ENCODE measurements at regions not wholly inside any gene's neighbourhood (a gene's known extent, or its start where the extent isn't known, plus 50 kb on each side); places are given as distances from the start of the nearest gene placed in this dataset.

GRCh38 chr10:89100680-89101079, 106.4 kb downstream of the CH25H start:
- no peak overlapping the region for H3K4me3 ChIP-seq (ENCODE audit: low read length)
- no peak for DNase-seq (ENCODE audit: low read depth)
- no peak for TF ChIP-seq CTCF (IDR thresholded peaks at IDR 0.05; ENCODE audit: insufficient read depth, low read depth, low read length, missing control alignments)

- no peak for DNase-seq (ENCODE audit: low read depth)
- H3K4me3 ChIP-seq (ENCODE audit: low read length), result no peak overlapping the region
- no peak for TF ChIP-seq CTCF (IDR thresholded peaks at IDR 0.05; ENCODE audit: insufficient read depth, low read depth, low read length, missing control alignments)
Measured at GRCh38 chr10:89097226-89097625, 106.6 kb downstream of the FAS start.

- no peak for TF ChIP-seq CTCF (IDR thresholded peaks at IDR 0.05; ENCODE audit: insufficient read depth, low read depth, low read length, missing control alignments)
- H3K4me3 ChIP-seq (ENCODE audit: low read length), result no peak overlapping the region
- DNase-seq (ENCODE audit: low read depth), result no peak
Measured at GRCh38 chr10:89095701-89096391, 105.2 kb downstream of the FAS start.

- H3K4me3 ChIP-seq (ENCODE audit: low read length), result no peak overlapping the region
- no peak for TF ChIP-seq CTCF (IDR thresholded peaks at IDR 0.05; ENCODE audit: insufficient read depth, low read depth, low read length, missing control alignments)
- no peak for DNase-seq (ENCODE audit: low read depth)
Measured at GRCh38 chr10:89093728-89094127, 103.1 kb downstream of the FAS start.

- no peak for TF ChIP-seq CTCF (IDR thresholded peaks at IDR 0.05; ENCODE audit: insufficient read depth, low read depth, low read length, missing control alignments)
- H3K4me3 ChIP-seq (ENCODE audit: low read length), result no peak overlapping the region
- no peak for DNase-seq (ENCODE audit: low read depth)
Measured at GRCh38 chr10:89092981-89093380, 102.4 kb downstream of the FAS start.

- DNase-seq (ENCODE audit: low read depth), result no peak
- TF ChIP-seq CTCF (IDR thresholded peaks at IDR 0.05; ENCODE audit: insufficient read depth, low read depth, low read length, missing control alignments), result no peak
- H3K4me3 ChIP-seq (ENCODE audit: low read length), result no peak overlapping the region
Measured at GRCh38 chr10:89092439-89092838, 101.8 kb downstream of the FAS start.

- no peak for DNase-seq (ENCODE audit: low read depth)
Measured at GRCh38 chr10:89091496-89091895, 100.9 kb downstream of the FAS start.

More at GRCh38 chr10:89091496-89091895, 100.9 kb downstream of the FAS start:
- no peak overlapping the region for H3K4me3 ChIP-seq (ENCODE audit: low read length)
- no peak for TF ChIP-seq CTCF (IDR thresholded peaks at IDR 0.05; ENCODE audit: insufficient read depth, low read depth, low read length, missing control alignments)

Data from epithelial cell of esophagus (primary cell).